ENCODE measurements at regions not wholly inside any gene's neighbourhood (a gene's known extent, or its start where the extent isn't known, plus 50 kb on each side); places are given as distances from the start of the nearest gene placed in this dataset.

DNA sequence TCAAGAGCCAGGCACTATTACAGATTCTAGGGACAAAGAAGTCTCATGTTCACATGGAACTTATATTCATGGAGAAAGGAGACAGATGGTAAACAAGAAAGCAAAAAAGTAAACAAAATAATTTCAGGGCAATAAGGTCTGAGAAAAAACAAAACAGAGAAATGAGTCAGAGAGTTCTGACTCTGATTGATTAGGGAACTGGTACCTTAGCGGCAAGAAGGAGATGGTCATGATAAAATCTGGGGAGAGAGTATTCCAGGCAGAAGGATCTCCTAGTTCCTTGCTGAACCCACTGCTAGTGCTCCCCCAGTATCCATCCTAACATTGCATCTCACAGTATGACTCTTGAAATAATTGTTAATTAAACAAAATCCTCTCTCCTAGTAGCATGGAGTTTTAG, 161.8 kb upstream of the KLF7 start:
- WGBS (ENCODE audit: insufficient coverage): no CpG with 5 or more reads among the region's 1 CpG
- CTCF ChIA-PET: no interaction called here
- POLR2A ChIA-PET: no interaction called here
- H3K27ac ChIP-seq (ENCODE audit: insufficient read depth in 1 of 2, low read depth in 1 of 2, low read length in 2 of 2, poor library complexity in 1 of 2, severe bottlenecking in 2 of 2): no peak overlapping the region
- no peak for DNase-seq
- H3K4me3 ChIP-seq (ENCODE audit: control insufficient read depth in 1 of 7, extremely low read depth in 1 of 7, insufficient read depth in 4 of 7, low read depth in 2 of 7, low read length in 6 of 7): no peak overlapping the region
- no peaks in the 10 kb centered on the region for H3K36me3 ChIP-seq (ENCODE audit: control insufficient read depth in 4 of 4, insufficient read depth in 4 of 4, low read length in 3 of 4)
- H3K4me1 ChIP-seq (ENCODE audit: control extremely low read depth in 1 of 4, control insufficient read depth in 4 of 4, insufficient read depth in 4 of 4, low read length in 3 of 4): peaks cover 0 to 15% (median 0%) of the 10 kb centered on the region in 4 experiments
- H3K27me3 ChIP-seq (replicated peaks in 2 of 5; ENCODE audit: control insufficient read depth in 4 of 5, insufficient read depth in 5 of 5, low read length in 4 of 5): no peaks in the 10 kb centered on the region
- no peaks in the 10 kb centered on the region for H3K9me3 ChIP-seq (ENCODE audit: control extremely low read depth in 1 of 5, control insufficient read depth in 4 of 5, insufficient read depth in 2 of 5, low read depth in 1 of 5, low read length in 4 of 5)

DNA sequence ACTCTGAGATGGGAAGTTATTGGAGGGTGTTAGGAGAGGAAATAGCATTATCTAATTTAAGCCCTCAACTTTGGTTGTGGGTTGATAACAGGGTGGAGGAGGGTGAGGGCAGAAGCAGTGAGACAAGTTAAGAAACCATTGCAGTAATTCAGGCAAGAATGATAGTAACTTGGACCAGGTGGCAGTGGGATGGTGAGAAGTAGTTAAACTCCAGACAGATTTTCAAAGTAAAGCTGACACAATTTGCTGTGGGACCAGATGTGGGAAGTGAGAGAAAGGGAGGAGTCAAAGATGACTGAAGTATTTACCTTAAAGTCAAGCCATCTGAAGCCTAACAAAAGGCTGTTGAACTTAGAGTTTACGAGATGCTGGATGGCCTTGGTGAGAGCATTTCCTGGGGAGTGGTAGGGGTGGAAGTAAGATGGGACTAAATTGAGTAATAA, 163.2 kb upstream of the KLF7 start:
- WGBS (ENCODE audit: insufficient coverage): 83% methylated on average over 1 of the region's 1 CpG
- no peak for DNase-seq
- CTCF ChIA-PET: no interaction called here
- H3K27ac ChIP-seq (ENCODE audit: insufficient read depth in 1 of 2, low read depth in 1 of 2, low read length in 2 of 2, poor library complexity in 1 of 2, severe bottlenecking in 2 of 2): no peak overlapping the region
- H3K9me3 ChIP-seq (ENCODE audit: control extremely low read depth in 1 of 5, control insufficient read depth in 4 of 5, insufficient read depth in 2 of 5, low read depth in 1 of 5, low read length in 4 of 5): no peaks in the 10 kb centered on the region
- peaks cover 0 to 18% (median 0%) of the 10 kb centered on the region in 4 experiments for H3K4me1 ChIP-seq (ENCODE audit: control extremely low read depth in 1 of 4, control insufficient read depth in 4 of 4, insufficient read depth in 4 of 4, low read length in 3 of 4)
- POLR2A ChIA-PET: no interaction called here
- H3K4me3 ChIP-seq (ENCODE audit: control insufficient read depth in 1 of 7, extremely low read depth in 1 of 7, insufficient read depth in 4 of 7, low read depth in 2 of 7, low read length in 6 of 7): no peak overlapping the region
- H3K27me3 ChIP-seq (replicated peaks in 2 of 5; ENCODE audit: control insufficient read depth in 4 of 5, insufficient read depth in 5 of 5, low read length in 4 of 5): no peaks in the 10 kb centered on the region
- no peaks in the 10 kb centered on the region for H3K36me3 ChIP-seq (ENCODE audit: control insufficient read depth in 4 of 4, insufficient read depth in 4 of 4, low read length in 3 of 4)

DNA sequence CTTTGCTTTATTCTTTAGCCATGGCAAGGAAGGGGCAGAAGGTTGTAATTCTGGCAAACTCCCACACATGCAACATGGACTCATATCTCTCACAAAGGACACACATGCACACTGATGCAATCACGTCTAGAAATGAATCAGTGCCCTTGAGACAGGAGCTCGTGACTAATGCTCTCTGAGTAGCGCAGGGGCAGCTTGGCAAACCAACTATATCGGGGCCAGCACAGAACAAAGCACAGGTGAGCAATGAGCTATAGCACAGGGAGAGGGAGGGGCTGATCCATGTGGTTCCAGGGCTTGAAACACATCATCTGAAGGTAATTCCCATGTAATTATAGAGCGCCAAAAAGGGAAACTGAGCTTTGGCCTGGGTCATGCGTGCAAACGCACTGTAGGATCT, 165.2 kb upstream of the KLF7 start:
- ChIA-PET CTCF (no interaction called here), POLR2A (no interaction called here)
- Histone ChIP-seq H3K9me3 (ENCODE audit: control extremely low read depth in 1 of 5, control insufficient read depth in 4 of 5, insufficient read depth in 2 of 5, low read depth in 1 of 5, low read length in 4 of 5) (no peaks in the 10 kb centered on the region), H3K4me3 (ENCODE audit: control insufficient read depth in 1 of 7, extremely low read depth in 1 of 7, insufficient read depth in 4 of 7, low read depth in 2 of 7, low read length in 6 of 7) (no peak overlapping the region), H3K27me3 (replicated peaks in 2 of 5; ENCODE audit: control insufficient read depth in 4 of 5, insufficient read depth in 5 of 5, low read length in 4 of 5) (no peaks in the 10 kb centered on the region), H3K36me3 (ENCODE audit: control insufficient read depth in 4 of 4, insufficient read depth in 4 of 4, low read length in 3 of 4) (no peaks in the 10 kb centered on the region), H3K27ac (ENCODE audit: insufficient read depth in 1 of 2, low read depth in 1 of 2, low read length in 2 of 2, poor library complexity in 1 of 2, severe bottlenecking in 2 of 2) (no peak overlapping the region), H3K4me1 (ENCODE audit: control extremely low read depth in 1 of 4, control insufficient read depth in 4 of 4, insufficient read depth in 4 of 4, low read length in 3 of 4) (peaks cover 0 to 22% (median 0%) of the 10 kb centered on the region in 4 experiments)
- no peak for DNase-seq
- 96% methylated on average over 5 of the region's 7 CpGs for WGBS (ENCODE audit: insufficient coverage)

DNA sequence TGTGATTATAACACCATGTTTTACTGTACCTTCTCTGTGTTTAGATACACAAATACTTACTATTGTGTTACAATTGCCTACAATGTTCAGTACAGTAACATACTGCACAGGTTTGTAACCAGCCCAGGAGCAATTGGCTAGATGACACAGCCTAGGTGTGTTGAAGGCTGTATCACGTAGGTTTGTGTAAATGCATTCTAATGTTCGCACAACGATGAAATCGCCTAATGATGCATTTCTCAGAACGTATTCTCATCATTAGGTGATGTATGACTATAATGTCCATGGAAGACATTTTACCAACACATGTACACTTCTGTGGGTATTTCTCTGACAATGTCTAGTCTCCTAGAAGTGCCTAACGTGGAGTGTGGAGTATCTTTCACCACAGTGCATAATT, 165.9 kb upstream of the KLF7 start:
- no CpG with 5 or more reads among the region's 6 CpGs for WGBS (ENCODE audit: insufficient coverage)
- Histone ChIP-seq H3K4me1 (ENCODE audit: control extremely low read depth in 1 of 4, control insufficient read depth in 4 of 4, insufficient read depth in 4 of 4, low read length in 3 of 4) (peaks cover 0 to 22% (median 0%) of the 10 kb centered on the region in 4 experiments), H3K27ac (ENCODE audit: insufficient read depth in 1 of 2, low read depth in 1 of 2, low read length in 2 of 2, poor library complexity in 1 of 2, severe bottlenecking in 2 of 2) (no peak overlapping the region), H3K27me3 (replicated peaks in 2 of 5; ENCODE audit: control insufficient read depth in 4 of 5, insufficient read depth in 5 of 5, low read length in 4 of 5) (no peaks in the 10 kb centered on the region), H3K4me3 (ENCODE audit: control insufficient read depth in 1 of 7, extremely low read depth in 1 of 7, insufficient read depth in 4 of 7, low read depth in 2 of 7, low read length in 6 of 7) (no peak overlapping the region), H3K9me3 (ENCODE audit: control extremely low read depth in 1 of 5, control insufficient read depth in 4 of 5, insufficient read depth in 2 of 5, low read depth in 1 of 5, low read length in 4 of 5) (no peaks in the 10 kb centered on the region), H3K36me3 (ENCODE audit: control insufficient read depth in 4 of 4, insufficient read depth in 4 of 4, low read length in 3 of 4) (no peaks in the 10 kb centered on the region)
- POLR2A ChIA-PET: no interaction called here
- no peak for DNase-seq
- CTCF ChIA-PET: interaction anchor here (1.6 to 1.9 kb wide), 2 partner anchors 8 to 10 kb away, joined by 3 to 5 read pairs; no protein-coding TSS in a partner anchor

DNA sequence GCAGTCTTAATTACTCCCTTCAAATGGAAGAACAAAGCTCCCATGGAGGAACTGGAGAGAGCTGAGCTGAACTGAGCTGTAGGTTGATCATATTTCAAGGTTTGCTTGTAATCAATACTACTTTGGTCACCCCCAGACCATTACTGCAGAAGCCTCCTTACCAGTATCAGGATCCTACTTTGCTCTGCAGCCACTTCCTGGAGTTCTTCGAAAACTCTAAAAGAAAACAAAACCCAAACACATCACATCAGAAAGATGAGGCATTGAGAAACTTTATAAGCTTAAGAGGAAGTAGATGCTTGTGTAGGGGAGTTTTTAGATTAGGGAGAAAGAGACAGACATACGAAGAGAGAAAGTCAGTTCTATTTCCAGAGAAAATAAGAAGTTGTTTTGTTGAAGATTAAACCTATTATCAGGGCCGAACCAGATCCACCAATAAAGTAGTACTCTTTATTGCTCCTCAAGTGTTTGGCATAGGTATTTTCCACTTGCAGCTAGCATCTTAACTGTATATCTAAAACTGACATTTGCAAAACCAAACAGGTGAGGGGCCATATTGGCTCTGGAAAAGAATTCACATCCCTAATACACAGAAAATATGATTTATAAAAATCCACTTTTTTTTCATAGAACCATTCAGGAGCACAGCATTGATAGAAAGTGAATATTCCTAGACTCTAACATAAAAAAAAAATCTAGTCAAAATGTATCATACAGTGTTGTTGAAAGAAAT, 166.9 kb upstream of the KLF7 start:
- no peak overlapping the region for H3K27ac ChIP-seq (ENCODE audit: insufficient read depth in 1 of 2, low read depth in 1 of 2, low read length in 2 of 2, poor library complexity in 1 of 2, severe bottlenecking in 2 of 2)
- ChIA-PET POLR2A (no interaction called here), CTCF (interaction anchor here (1.6 to 1.9 kb wide), 2 partner anchors 9 kb away, joined by 3 to 5 read pairs; no protein-coding TSS in a partner anchor)
- no peak overlapping the region for H3K4me3 ChIP-seq (ENCODE audit: control insufficient read depth in 1 of 7, extremely low read depth in 1 of 7, insufficient read depth in 4 of 7, low read depth in 2 of 7, low read length in 6 of 7)
- no peaks in the 10 kb centered on the region for H3K27me3 ChIP-seq (replicated peaks in 2 of 5; ENCODE audit: control insufficient read depth in 4 of 5, insufficient read depth in 5 of 5, low read length in 4 of 5)
- no CpG with 5 or more reads among the region's 3 CpGs for WGBS (ENCODE audit: insufficient coverage)
- no peaks in the 10 kb centered on the region for H3K9me3 ChIP-seq (ENCODE audit: control extremely low read depth in 1 of 5, control insufficient read depth in 4 of 5, insufficient read depth in 2 of 5, low read depth in 1 of 5, low read length in 4 of 5)
- H3K4me1 ChIP-seq (ENCODE audit: control extremely low read depth in 1 of 4, control insufficient read depth in 4 of 4, insufficient read depth in 4 of 4, low read length in 3 of 4): peaks cover 0 to 22% (median 0%) of the 10 kb centered on the region in 4 experiments
- peak in 2 of 3 donors; percentile 51 to 56 for DNase-seq
- no peaks in the 10 kb centered on the region for H3K36me3 ChIP-seq (ENCODE audit: control insufficient read depth in 4 of 4, insufficient read depth in 4 of 4, low read length in 3 of 4)

DNA sequence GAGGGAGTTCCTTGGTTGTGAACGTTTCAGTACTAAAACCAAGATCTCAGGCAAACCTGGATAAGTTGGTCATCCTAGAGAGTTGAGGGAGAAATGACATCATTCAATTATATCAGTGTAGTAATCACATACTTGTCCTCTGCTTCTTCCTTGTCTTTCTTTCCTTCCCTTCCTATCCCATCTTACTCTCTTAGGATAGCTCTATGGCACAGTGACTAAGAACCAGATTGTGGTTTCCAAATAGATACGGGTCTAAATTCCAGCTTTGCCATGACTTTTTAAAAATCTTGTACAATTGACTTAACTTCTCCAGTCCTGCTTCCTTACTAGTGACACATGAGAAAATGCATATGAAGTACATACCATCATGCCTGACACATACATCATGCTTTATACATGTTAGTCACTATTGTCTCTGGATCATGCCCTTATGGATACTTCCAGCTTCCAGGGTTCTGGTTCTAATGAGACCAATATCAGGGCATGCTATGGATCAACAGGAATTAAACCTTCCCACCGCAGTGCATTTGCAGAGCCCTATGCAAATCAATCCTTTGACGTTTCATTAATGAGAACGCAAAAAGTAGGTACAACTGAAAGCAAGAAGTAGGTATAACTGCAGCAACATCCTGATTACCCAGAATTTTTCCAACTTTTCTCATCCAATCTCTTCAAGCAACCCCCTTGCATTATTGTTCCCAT, 168.0 kb upstream of the KLF7 start:
- POLR2A ChIA-PET: no interaction called here
- no peaks in the 10 kb centered on the region for H3K27me3 ChIP-seq (replicated peaks in 2 of 5; ENCODE audit: control insufficient read depth in 4 of 5, insufficient read depth in 5 of 5, low read length in 4 of 5)
- H3K27ac ChIP-seq (ENCODE audit: insufficient read depth in 1 of 2, low read depth in 1 of 2, low read length in 2 of 2, poor library complexity in 1 of 2, severe bottlenecking in 2 of 2): no peak overlapping the region

DNA sequence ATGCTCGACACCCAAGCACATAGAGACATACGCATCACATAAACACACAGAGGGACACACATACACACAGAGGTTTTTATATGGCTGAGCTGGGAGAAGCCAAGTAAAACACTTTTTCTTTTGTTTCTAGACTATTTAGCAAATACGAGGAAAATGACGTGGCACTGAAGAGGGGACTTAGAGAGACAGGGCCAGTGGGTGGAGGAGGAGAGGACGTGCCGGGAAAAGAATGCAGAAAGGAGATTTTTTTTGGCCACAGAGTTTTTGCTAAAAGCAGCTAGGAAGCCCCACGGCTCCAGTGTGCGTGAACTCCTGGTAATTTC, 168.5 kb upstream of the KLF7 start:
- no peak overlapping the region for H3K4me3 ChIP-seq (ENCODE audit: control insufficient read depth in 1 of 7, extremely low read depth in 1 of 7, insufficient read depth in 4 of 7, low read depth in 2 of 7, low read length in 6 of 7)
- H3K27ac ChIP-seq (ENCODE audit: insufficient read depth in 1 of 2, low read depth in 1 of 2, low read length in 2 of 2, poor library complexity in 1 of 2, severe bottlenecking in 2 of 2): no peak overlapping the region
- CTCF ChIA-PET: no interaction called here
- WGBS (ENCODE audit: insufficient coverage): 93% methylated on average over 7 of the region's 8 CpGs
- peaks cover 0 to 13% (median 0%) of the 10 kb centered on the region in 4 experiments for H3K4me1 ChIP-seq (ENCODE audit: control extremely low read depth in 1 of 4, control insufficient read depth in 4 of 4, insufficient read depth in 4 of 4, low read length in 3 of 4)
- H3K9me3 ChIP-seq (ENCODE audit: control extremely low read depth in 1 of 5, control insufficient read depth in 4 of 5, insufficient read depth in 2 of 5, low read depth in 1 of 5, low read length in 4 of 5): no peaks in the 10 kb centered on the region
- H3K27me3 ChIP-seq (replicated peaks in 2 of 5; ENCODE audit: control insufficient read depth in 4 of 5, insufficient read depth in 5 of 5, low read length in 4 of 5): no peaks in the 10 kb centered on the region
- H3K36me3 ChIP-seq (ENCODE audit: control insufficient read depth in 4 of 4, insufficient read depth in 4 of 4, low read length in 3 of 4): no peaks in the 10 kb centered on the region
- POLR2A ChIA-PET: no interaction called here
- DNase-seq: no peak

More for the DNA sequence above, 168.0 kb upstream of the KLF7 start:
- peaks cover 0 to 18% (median 0%) of the 10 kb centered on the region in 4 experiments for H3K4me1 ChIP-seq (ENCODE audit: control extremely low read depth in 1 of 4, control insufficient read depth in 4 of 4, insufficient read depth in 4 of 4, low read length in 3 of 4)
- no peaks in the 10 kb centered on the region for H3K9me3 ChIP-seq (ENCODE audit: control extremely low read depth in 1 of 5, control insufficient read depth in 4 of 5, insufficient read depth in 2 of 5, low read depth in 1 of 5, low read length in 4 of 5)
- DNase-seq: no peak
- CTCF ChIA-PET: interaction anchor here (1.6 to 1.9 kb wide), 2 partner anchors 7 to 10 kb away, joined by 3 to 5 read pairs; no protein-coding TSS in a partner anchor
- no peaks in the 10 kb centered on the region for H3K36me3 ChIP-seq (ENCODE audit: control insufficient read depth in 4 of 4, insufficient read depth in 4 of 4, low read length in 3 of 4)
- no peak overlapping the region for H3K4me3 ChIP-seq (ENCODE audit: control insufficient read depth in 1 of 7, extremely low read depth in 1 of 7, insufficient read depth in 4 of 7, low read depth in 2 of 7, low read length in 6 of 7)
- 98% methylated on average over 5 of the region's 5 CpGs for WGBS (ENCODE audit: insufficient coverage)

All from common myeloid progenitor, CD34-positive (primary cell).